Esophagus muscularis mucosa (tissue), 4 donors: ENCODE measurements at regions not wholly inside any gene's neighbourhood (a gene's known extent, or its start where the extent isn't known, plus 50 kb on each side); places are given as distances from the start of the nearest gene placed in this dataset.

ENCODE experiments used
- CTCF ChIP-seq, 3 experiments: fragments of 200-600 bp in 2 of 3; fragments of 450-650 bp in 1 of 3; sonication (generic) in 2 of 3; IDR thresholded peaks; one replicate each; pipeline ENCODE4 v1.5.1; 2017 to 2019; ENCODE audit warnings: antibody characterized with exemption in 3 of 3, mild to moderate bottlenecking in 2 of 3, moderate library complexity in 1 of 3
- EP300 ChIP-seq: sonication (generic); formaldehyde crosslinking; IDR thresholded peaks from one replicate; pipeline ENCODE4 v1.6.1; 2017; ENCODE audit warnings: antibody characterized with exemption
- POLR2A ChIP-seq: fragments of 450-650 bp; IDR thresholded peaks from one replicate; pipeline ENCODE4 v1.6.1; 2017; ENCODE audit warnings: antibody characterized with exemption, moderate library complexity, mild to moderate bottlenecking, low read depth
- POLR2AphosphoS5 ChIP-seq, 2 donors: sonication (generic); formaldehyde crosslinking; IDR thresholded peaks; one replicate each; pipeline ENCODE4 v1.6.1; 2017; ENCODE audit warnings: antibody characterized with exemption in 2 of 2

DNA sequence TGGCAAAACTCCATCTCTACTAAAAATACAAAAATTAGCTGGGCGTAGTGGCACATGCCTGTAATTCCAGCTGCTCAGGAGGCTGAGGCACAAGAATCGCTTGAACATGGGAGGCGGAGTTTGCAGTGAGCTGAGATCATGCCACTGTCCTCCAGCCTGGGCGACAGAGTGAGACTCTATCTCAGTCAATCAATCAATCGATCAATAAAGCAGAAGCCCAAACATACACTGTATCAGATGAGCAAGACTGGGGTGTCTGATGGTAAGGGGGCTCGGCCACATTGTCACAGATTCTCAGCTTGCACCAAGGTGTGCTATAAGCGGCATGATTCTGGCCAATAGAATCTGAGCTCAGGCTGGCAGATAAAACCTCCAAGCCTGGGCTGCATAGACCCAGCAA is 261.1 kb downstream of the BUD13 start:
- TF ChIP-seq POLR2A, result no peak
- no peak for TF ChIP-seq POLR2AphosphoS5 (IDR thresholded peaks at IDR 0.05)
- TF ChIP-seq CTCF (IDR thresholded peaks at IDR 0.05), result no peak
- TF ChIP-seq EP300, result no peak
